Activated CD8-positive, alpha-beta T cell treated with anti-CD3 and anti-CD28 coated beads for 36 hours (primary cell): ENCODE measurements at regions not wholly inside any gene's neighbourhood (a gene's known extent, or its start where the extent isn't known, plus 50 kb on each side); places are given as distances from the start of the nearest gene placed in this dataset.
"Not testable (repeated sequence)": the region's sequence is repeated elsewhere in the genome, so short reads cannot be mapped to it uniquely, and the experiment has no call there.

Experiments used
- ATAC-seq: fragments of 200-7000 bp; cut with Tn5 transposase; one replicate; pipeline ENCODE4 v1.10.0; 2021; ENCODE audit warnings: mild to moderate bottlenecking, moderate library complexity
- CTCF ChIA-PET: fragments of 350-600 bp; sonication (Branson Sonifier 250); formaldehyde crosslinking; loops from one replicate; lab custom pipeline; 2021; ENCODE audit warnings: antibody characterized with exemption; lab: Charles Lee
- POLR2A ChIA-PET: fragments of 350-600 bp; sonication (Branson Sonifier 250); formaldehyde crosslinking; loops from one replicate; lab custom pipeline; 2021; ENCODE audit warnings: antibody characterized with exemption; lab: Charles Lee
- DNase-seq: peaks from one replicate; pipeline ENCODE4 v3.0.0-alpha.2; 2020
- H3K27ac Mint-ChIP-seq: one replicate; pipeline ENCODE4 v1.8.0; 2021; ENCODE audit warnings: mild to moderate bottlenecking, mixed read lengths
- H3K27me3 Mint-ChIP-seq: one replicate; pipeline ENCODE4 v1.8.0; 2021; ENCODE audit warnings: mixed read lengths
- H3K36me3 Mint-ChIP-seq: one replicate; pipeline ENCODE4 v1.8.0; 2021; ENCODE audit warnings: low read depth, mixed read lengths
- H3K4me1 Mint-ChIP-seq: one replicate; pipeline ENCODE4 v1.8.0; 2021; ENCODE audit warnings: low read depth, mixed read lengths
- H3K4me3 Mint-ChIP-seq: one replicate; pipeline ENCODE4 v1.8.0; 2021; ENCODE audit warnings: mild to moderate bottlenecking, moderate library complexity, mixed read lengths
- H3K9me3 Mint-ChIP-seq: one replicate; pipeline ENCODE4 v1.8.0; 2021; ENCODE audit warnings: mixed read lengths
- CTCF ChIP-seq: fragments of 200-600 bp; IDR thresholded peaks from one replicate; pipeline ENCODE4 v1.8.0; 2022; ENCODE audit warnings: antibody characterized with exemption, mild to moderate bottlenecking
- intact Hi-C: fragments of 100-400 bp; cut with micrococcal nuclease; formaldehyde crosslinking; loops from one replicate; pipeline ENCODE4 v1.10.0; 2022

DNA sequence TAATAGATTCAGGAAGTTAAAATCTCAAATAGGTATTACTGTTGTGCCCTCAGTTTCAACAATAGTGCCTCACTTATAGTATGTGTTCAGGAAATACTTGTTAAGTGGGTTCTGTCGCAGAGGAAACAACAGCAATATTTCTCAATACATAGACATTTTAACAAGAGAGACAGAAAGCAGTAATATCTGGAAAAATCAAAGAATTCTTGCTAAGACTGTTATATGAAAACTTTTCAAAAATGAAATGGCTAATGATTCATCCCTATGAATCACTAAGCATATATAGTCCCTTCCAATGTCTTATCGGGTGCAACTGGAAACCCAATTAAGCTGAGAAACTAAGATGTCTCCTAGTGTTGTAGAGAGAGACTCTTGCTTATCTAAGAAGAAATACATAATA is 668.9 kb downstream of the TFAP2A start:
- DNase-seq (no peak), ATAC-seq (no peak)
- no peaks in the 10 kb centered on the region for H3K4me1 Mint-ChIP-seq
- H3K27ac Mint-ChIP-seq, result no peak overlapping the region
- no peak for TF ChIP-seq CTCF
- no peaks in the 10 kb centered on the region for H3K27me3 Mint-ChIP-seq
- peaks cover 5% of the 10 kb centered on the region for H3K9me3 Mint-ChIP-seq
- CTCF ChIA-PET, result no interaction called here
- H3K36me3 Mint-ChIP-seq, result no peaks in the 10 kb centered on the region
- intact Hi-C loops, result no loop called here
- POLR2A ChIA-PET, result no interaction called here
- H3K4me3 Mint-ChIP-seq, result no peak overlapping the region

- TF ChIP-seq CTCF, result no peak
Observed at GRCh38 chr6:9745476-9745875, 669.4 kb downstream of the TFAP2A start.

GRCh38 chr6:9744119-9744518 is 670.8 kb downstream of the TFAP2A start:
- ChIA-PET POLR2A (no interaction called here), CTCF (no interaction called here)
- Mint-ChIP-seq H3K36me3 (no peaks in the 10 kb centered on the region), H3K9me3 (peaks cover 6% of the 10 kb centered on the region), H3K27me3 (no peaks in the 10 kb centered on the region), H3K27ac (no peak overlapping the region), H3K4me3 (no peak overlapping the region), H3K4me1 (no peaks in the 10 kb centered on the region)
- DNase-seq, result no peak
- ATAC-seq, result no peak
- no peak for TF ChIP-seq CTCF
- intact Hi-C loops, result no loop called here

More at GRCh38 chr6:9745476-9745875, 669.4 kb downstream of the TFAP2A start:
- DNase-seq (no peak), ATAC-seq (no peak)
- Mint-ChIP-seq H3K27ac (no peak overlapping the region), H3K4me3 (no peak overlapping the region), H3K27me3 (no peaks in the 10 kb centered on the region), H3K9me3 (peaks cover 5% of the 10 kb centered on the region), H3K4me1 (no peaks in the 10 kb centered on the region), H3K36me3 (no peaks in the 10 kb centered on the region)
- POLR2A ChIA-PET, result no interaction called here
- intact Hi-C loops, result no loop called here
- CTCF ChIA-PET, result no interaction called here

GRCh38 chr6:9732056-9732455 is 682.8 kb downstream of the TFAP2A start:
- intact Hi-C loops, result no loop called here
- H3K36me3 Mint-ChIP-seq, result no peaks in the 10 kb centered on the region
- peaks cover 2% of the 10 kb centered on the region for H3K9me3 Mint-ChIP-seq
- no peak for ATAC-seq
- DNase-seq, result no peak
- no peak overlapping the region for H3K27ac Mint-ChIP-seq
- TF ChIP-seq CTCF, result no peak
- CTCF ChIA-PET, result no interaction called here
- H3K4me1 Mint-ChIP-seq, result no peaks in the 10 kb centered on the region
- no peaks in the 10 kb centered on the region for H3K27me3 Mint-ChIP-seq
- H3K4me3 Mint-ChIP-seq, result no peak overlapping the region
- POLR2A ChIA-PET, result no interaction called here

- H3K36me3 Mint-ChIP-seq, H3K4me1 Mint-ChIP-seq, H3K4me3 Mint-ChIP-seq, CTCF ChIA-PET, intact Hi-C loops, H3K27ac Mint-ChIP-seq, ATAC-seq, POLR2A ChIA-PET, H3K9me3 Mint-ChIP-seq, DNase-seq, H3K27me3 Mint-ChIP-seq: not testable (repeated sequence)
Observed at GRCh38 chr6:9725776-9726175, 689.1 kb downstream of the TFAP2A start.

DNA sequence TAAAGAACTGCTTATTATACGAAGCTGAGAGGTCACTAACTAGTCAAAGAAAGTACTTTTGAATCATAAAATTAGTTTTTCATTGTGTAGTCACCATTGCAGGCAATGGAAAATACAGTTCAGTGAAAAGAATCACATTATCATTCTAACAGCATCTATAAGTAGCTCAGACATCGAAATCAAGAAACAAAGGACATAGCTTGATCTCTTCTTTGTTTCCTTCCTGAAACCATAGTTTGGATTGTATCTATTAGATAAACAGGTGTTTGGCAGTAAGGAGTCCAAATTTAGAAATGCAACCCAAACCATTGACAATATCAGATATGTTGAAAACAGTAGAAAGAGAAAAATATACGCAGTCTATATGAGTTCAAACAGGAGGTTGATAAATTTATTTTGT is 697.3 kb downstream of the TFAP2A start:
- Mint-ChIP-seq H3K4me1 (no peaks in the 10 kb centered on the region), H3K27me3 (no peaks in the 10 kb centered on the region), H3K4me3 (no peak overlapping the region), H3K27ac (no peak overlapping the region), H3K36me3 (no peaks in the 10 kb centered on the region), H3K9me3 (no peaks in the 10 kb centered on the region)
- intact Hi-C loops, result no loop called here
- CTCF ChIA-PET, result no interaction called here
- POLR2A ChIA-PET, result no interaction called here
- no peak for TF ChIP-seq CTCF
- no peak for DNase-seq
- ATAC-seq, result no peak
